ENCODE measurements at regions not wholly inside any gene's neighbourhood (a gene's known extent, or its start where the extent isn't known, plus 50 kb on each side); places are given as distances from the start of the nearest gene placed in this dataset.

DNA sequence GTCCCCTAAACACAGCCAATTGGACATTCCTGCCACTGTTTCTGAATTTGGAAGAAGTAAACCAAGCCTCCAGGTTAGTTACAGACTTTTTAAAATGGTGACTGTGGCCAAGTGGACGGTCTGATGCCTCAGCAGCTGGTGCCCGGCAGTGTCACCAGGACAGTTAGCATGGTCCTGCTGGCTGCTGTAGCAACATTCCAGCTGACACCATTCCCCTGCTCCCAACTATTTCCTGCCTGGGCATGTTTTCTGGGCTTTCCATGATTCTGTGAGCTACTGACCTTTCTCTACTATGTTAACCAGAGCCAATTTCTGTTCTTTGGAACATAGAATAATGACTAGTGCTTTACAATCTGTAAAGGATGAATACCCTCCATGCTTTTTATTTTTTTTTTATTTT lies 95.0 kb downstream of the TLR5 start:
- Histone ChIP-seq H3K9me3 (ENCODE audit: insufficient read depth, low read length, severe bottlenecking) (peaks cover 3% of the 10 kb centered on the region), H4K20me1 (ENCODE audit: insufficient read depth, low read length) (no peaks in the 10 kb centered on the region), H3K4me1 (ENCODE audit: insufficient read depth, low read length) (no peaks in the 10 kb centered on the region), H3K27me3 (ENCODE audit: insufficient read depth, low read length, poor library complexity) (no peaks in the 10 kb centered on the region), H3K27ac (ENCODE audit: low read length) (no peak overlapping the region), H3K4me2 (ENCODE audit: insufficient read depth, low read length) (no peak overlapping the region), H3K36me3 (ENCODE audit: insufficient read depth, low read length) (no peaks in the 10 kb centered on the region), H3K9ac (ENCODE audit: low read depth, low read length) (no peak overlapping the region), H2AFZ (ENCODE audit: low read depth, low read length) (no peak overlapping the region), H3K4me3 (ENCODE audit: low read depth in 1 of 2, low read length in 2 of 2) (no peak overlapping the region), H3K79me2 (ENCODE audit: insufficient read depth, low read length) (no peaks in the 10 kb centered on the region)
- DNase-seq (no peak), ATAC-seq (ENCODE audit: insufficient read depth, low read depth) (no peak)
- TF ChIP-seq CTCF (IDR thresholded peaks at IDR 0.05; ENCODE audit: borderline replicate concordance, extremely low read depth, low read length, poor library complexity, severe bottlenecking): no peak
- TF ChIP-seq EZH2 (IDR thresholded peaks at IDR 0.05; ENCODE audit: borderline replicate concordance, low read depth, low read length, severe bottlenecking): no peak

- Histone ChIP-seq H3K27ac (ENCODE audit: low read length) (no peak overlapping the region), H3K27me3 (ENCODE audit: insufficient read depth, low read length, poor library complexity) (no peaks in the 10 kb centered on the region), H3K79me2 (ENCODE audit: insufficient read depth, low read length) (no peaks in the 10 kb centered on the region), H3K36me3 (ENCODE audit: insufficient read depth, low read length) (no peaks in the 10 kb centered on the region), H3K4me2 (ENCODE audit: insufficient read depth, low read length) (no peak overlapping the region), H4K20me1 (ENCODE audit: insufficient read depth, low read length) (no peaks in the 10 kb centered on the region), H2AFZ (ENCODE audit: low read depth, low read length) (no peak overlapping the region), H3K4me1 (ENCODE audit: insufficient read depth, low read length) (no peaks in the 10 kb centered on the region), H3K9ac (ENCODE audit: low read depth, low read length) (no peak overlapping the region), H3K9me3 (ENCODE audit: insufficient read depth, low read length, severe bottlenecking) (no peaks in the 10 kb centered on the region), H3K4me3 (ENCODE audit: low read depth in 1 of 2, low read length in 2 of 2) (no peak overlapping the region)
- no peak for ATAC-seq (ENCODE audit: insufficient read depth, low read depth)
- TF ChIP-seq EZH2 (IDR thresholded peaks at IDR 0.05; ENCODE audit: borderline replicate concordance, low read depth, low read length, severe bottlenecking): no peak
- TF ChIP-seq CTCF (IDR thresholded peaks at IDR 0.05; ENCODE audit: borderline replicate concordance, extremely low read depth, low read length, poor library complexity, severe bottlenecking): no peak
- no peak for DNase-seq
Measured at GRCh38 chr1:223052462-223052861, 90.6 kb downstream of the TLR5 start.

GRCh38 chr1:223052931-223053330 lies 90.1 kb downstream of the TLR5 start:
- no peaks in the 10 kb centered on the region for H3K36me3 ChIP-seq (ENCODE audit: insufficient read depth, low read length)
- no peak overlapping the region for H3K9ac ChIP-seq (ENCODE audit: low read depth, low read length)
- H3K79me2 ChIP-seq (ENCODE audit: insufficient read depth, low read length): no peaks in the 10 kb centered on the region
- H3K27me3 ChIP-seq (ENCODE audit: insufficient read depth, low read length, poor library complexity): no peaks in the 10 kb centered on the region
- DNase-seq (no peak), ATAC-seq (ENCODE audit: insufficient read depth, low read depth) (no peak)
- no peak overlapping the region for H3K4me3 ChIP-seq (ENCODE audit: low read depth in 1 of 2, low read length in 2 of 2)
- H3K9me3 ChIP-seq (ENCODE audit: insufficient read depth, low read length, severe bottlenecking): no peaks in the 10 kb centered on the region
- H2AFZ ChIP-seq (ENCODE audit: low read depth, low read length): no peak overlapping the region
- H3K27ac ChIP-seq (ENCODE audit: low read length): no peak overlapping the region
- TF ChIP-seq EZH2 (IDR thresholded peaks at IDR 0.05; ENCODE audit: borderline replicate concordance, low read depth, low read length, severe bottlenecking) (no peak), CTCF (IDR thresholded peaks at IDR 0.05; ENCODE audit: borderline replicate concordance, extremely low read depth, low read length, poor library complexity, severe bottlenecking) (no peak)
- H3K4me2 ChIP-seq (ENCODE audit: insufficient read depth, low read length): no peak overlapping the region
- no peaks in the 10 kb centered on the region for H4K20me1 ChIP-seq (ENCODE audit: insufficient read depth, low read length)
- no peaks in the 10 kb centered on the region for H3K4me1 ChIP-seq (ENCODE audit: insufficient read depth, low read length)

DNA sequence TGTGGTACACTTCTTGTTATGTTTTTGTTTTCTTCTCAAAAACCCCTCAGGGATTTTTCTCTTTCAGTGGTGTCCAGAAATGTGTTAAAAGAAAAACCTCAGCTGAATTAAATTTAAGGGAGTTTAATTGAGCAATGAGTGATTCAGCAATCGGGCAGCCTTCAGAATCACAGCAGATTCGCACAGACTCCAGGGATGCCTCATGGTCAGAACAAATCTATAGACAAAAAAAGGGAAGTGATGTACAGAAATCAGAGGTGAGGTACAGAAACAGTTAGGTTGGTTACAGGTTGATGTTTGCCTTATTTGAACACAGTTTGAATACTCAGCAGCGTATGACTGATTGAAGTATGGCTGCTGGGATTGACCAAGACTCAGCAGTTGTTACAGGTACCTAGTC lies 86.2 kb downstream of the TLR5 start:
- no peaks in the 10 kb centered on the region for H4K20me1 ChIP-seq (ENCODE audit: insufficient read depth, low read length)
- H2AFZ ChIP-seq (ENCODE audit: low read depth, low read length): no peak overlapping the region
- H3K36me3 ChIP-seq (ENCODE audit: insufficient read depth, low read length): no peaks in the 10 kb centered on the region
- TF ChIP-seq EZH2 (IDR thresholded peaks at IDR 0.05; ENCODE audit: borderline replicate concordance, low read depth, low read length, severe bottlenecking) (no peak), CTCF (IDR thresholded peaks at IDR 0.05; ENCODE audit: borderline replicate concordance, extremely low read depth, low read length, poor library complexity, severe bottlenecking) (no peak)
- no peak overlapping the region for H3K4me3 ChIP-seq (ENCODE audit: low read depth in 1 of 2, low read length in 2 of 2)
- H3K9me3 ChIP-seq (ENCODE audit: insufficient read depth, low read length, severe bottlenecking): no peaks in the 10 kb centered on the region
- no peaks in the 10 kb centered on the region for H3K4me1 ChIP-seq (ENCODE audit: insufficient read depth, low read length)
- H3K27me3 ChIP-seq (ENCODE audit: insufficient read depth, low read length, poor library complexity): no peaks in the 10 kb centered on the region
- H3K27ac ChIP-seq (ENCODE audit: low read length): no peak overlapping the region
- ATAC-seq (ENCODE audit: insufficient read depth, low read depth) (no peak), DNase-seq (no peak)
- no peak overlapping the region for H3K9ac ChIP-seq (ENCODE audit: low read depth, low read length)
- H3K4me2 ChIP-seq (ENCODE audit: insufficient read depth, low read length): no peak overlapping the region
- no peaks in the 10 kb centered on the region for H3K79me2 ChIP-seq (ENCODE audit: insufficient read depth, low read length)

Measured in DND-41 (cell line).